ENCODE measurements at regions not wholly inside any gene's neighbourhood (a gene's known extent, or its start where the extent isn't known, plus 50 kb on each side); places are given as distances from the start of the nearest gene placed in this dataset.

DNA sequence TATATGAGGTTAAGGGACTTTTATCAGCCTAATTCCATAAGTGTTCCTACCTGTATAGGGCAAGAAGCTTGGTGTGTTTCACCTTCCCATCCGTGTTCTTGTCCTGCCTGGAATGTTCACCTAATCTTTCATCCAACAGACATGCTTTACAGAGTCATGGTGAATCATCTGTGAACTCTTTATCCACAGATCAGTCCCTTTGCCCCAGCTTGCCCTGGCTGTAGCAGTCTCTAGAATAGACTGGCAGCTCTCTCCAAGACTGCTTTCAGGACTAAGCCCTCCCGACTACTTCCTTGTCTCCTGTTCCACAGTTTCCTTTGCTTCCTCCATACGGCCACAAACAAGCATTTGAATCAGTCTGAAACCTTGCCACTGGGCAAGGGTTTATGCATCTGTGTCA, 177.9 kb upstream of the IL15 start:
- H3K36me3 ChIP-seq = no peaks in the 10 kb centered on the region
- intact Hi-C loops (cut with DNase I) = no loop called here
- H3K27me3 ChIP-seq = no peaks in the 10 kb centered on the region
- H3K27ac ChIP-seq = no peak overlapping the region
- WGBS, 2 donors = 74 to 78% methylated on average over 3 of the region's 3 CpGs
- ATAC-seq = no peak
- no peak overlapping the region for H3K4me3 ChIP-seq
- DNase-seq = no peak
- H3K9me3 ChIP-seq = no peaks in the 10 kb centered on the region
- TF ChIP-seq, protein P1, sequence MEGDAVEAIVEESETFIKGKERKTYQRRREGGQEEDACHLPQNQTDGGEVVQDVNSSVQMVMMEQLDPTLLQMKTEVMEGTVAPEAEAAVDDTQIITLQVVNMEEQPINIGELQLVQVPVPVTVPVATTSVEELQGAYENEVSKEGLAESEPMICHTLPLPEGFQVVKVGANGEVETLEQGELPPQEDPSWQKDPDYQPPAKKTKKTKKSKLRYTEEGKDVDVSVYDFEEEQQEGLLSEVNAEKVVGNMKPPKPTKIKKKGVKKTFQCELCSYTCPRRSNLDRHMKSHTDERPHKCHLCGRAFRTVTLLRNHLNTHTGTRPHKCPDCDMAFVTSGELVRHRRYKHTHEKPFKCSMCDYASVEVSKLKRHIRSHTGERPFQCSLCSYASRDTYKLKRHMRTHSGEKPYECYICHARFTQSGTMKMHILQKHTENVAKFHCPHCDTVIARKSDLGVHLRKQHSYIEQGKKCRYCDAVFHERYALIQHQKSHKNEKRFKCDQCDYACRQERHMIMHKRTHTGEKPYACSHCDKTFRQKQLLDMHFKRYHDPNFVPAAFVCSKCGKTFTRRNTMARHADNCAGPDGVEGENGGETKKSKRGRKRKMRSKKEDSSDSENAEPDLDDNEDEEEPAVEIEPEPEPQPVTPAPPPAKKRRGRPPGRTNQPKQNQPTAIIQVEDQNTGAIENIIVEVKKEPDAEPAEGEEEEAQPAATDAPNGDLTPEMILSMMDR (IDR thresholded peaks at IDR 0.05) = no peak
- no peak for FAIRE-seq
- no peaks in the 10 kb centered on the region for H3K4me1 ChIP-seq

DNA sequence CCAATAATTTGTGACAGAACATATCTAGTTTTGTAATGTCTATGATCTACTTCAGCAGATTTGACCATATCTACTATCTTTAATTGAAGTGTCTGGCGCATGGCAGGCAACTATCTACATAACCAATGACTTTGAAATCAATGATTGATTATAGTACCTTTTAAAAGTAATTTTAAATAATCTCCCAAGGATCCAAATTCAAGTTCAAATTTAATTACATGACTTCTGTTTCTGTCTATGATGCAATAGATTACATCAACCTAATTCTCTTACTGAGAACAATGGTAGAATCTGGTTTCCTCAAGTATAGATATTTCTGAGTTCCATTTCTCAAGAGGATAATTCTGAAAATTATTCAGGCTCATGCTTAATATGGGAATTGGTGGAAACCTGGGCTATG, 177.4 kb upstream of the IL15 start:
- no peaks in the 10 kb centered on the region for H3K36me3 ChIP-seq
- no peaks in the 10 kb centered on the region for H3K4me1 ChIP-seq
- DNase-seq = no peak
- H3K9me3 ChIP-seq = no peaks in the 10 kb centered on the region
- H3K27me3 ChIP-seq = no peaks in the 10 kb centered on the region
- 95 to 96% methylated on average over 1 of the region's 1 CpG for WGBS, 2 donors
- H3K27ac ChIP-seq = no peak overlapping the region
- no peak for ATAC-seq
- no peak for FAIRE-seq
- intact Hi-C loops (cut with DNase I) = no loop called here
- H3K4me3 ChIP-seq = no peak overlapping the region
- TF ChIP-seq, protein P1 (IDR thresholded peaks at IDR 0.05) = no peak

DNA sequence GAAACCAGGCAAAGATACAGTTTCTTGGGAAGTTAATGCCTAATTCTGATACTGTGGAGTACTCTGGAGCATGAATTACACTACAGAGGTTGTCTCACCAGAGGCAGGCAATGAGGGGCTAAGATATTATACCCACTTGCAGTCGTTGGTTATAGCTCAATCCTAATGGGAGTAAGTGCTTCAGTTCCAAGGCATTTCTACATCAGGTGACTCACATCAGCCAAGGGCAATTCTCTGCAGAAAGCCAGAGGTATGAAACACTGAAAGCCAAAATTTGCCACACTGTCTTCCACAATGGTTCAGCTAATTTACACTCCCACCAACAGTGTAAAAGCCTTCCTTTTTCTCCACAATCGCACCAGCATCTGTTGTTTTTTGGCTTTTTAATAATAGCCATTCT, 174.0 kb upstream of the IL15 start:
- H3K27ac ChIP-seq = no peak overlapping the region
- DNase-seq (no peak), FAIRE-seq (no peak), ATAC-seq (no peak)
- WGBS, 2 donors = 78 to 83% methylated on average over 2 of the region's 2 CpGs
- no peaks in the 10 kb centered on the region for H3K36me3 ChIP-seq
- no peaks in the 10 kb centered on the region for H3K4me1 ChIP-seq
- H3K4me3 ChIP-seq = no peak overlapping the region
- H3K9me3 ChIP-seq = no peaks in the 10 kb centered on the region
- TF ChIP-seq, protein P1 (IDR thresholded peaks at IDR 0.05) = no peak
- no peaks in the 10 kb centered on the region for H3K27me3 ChIP-seq
- intact Hi-C loops (cut with DNase I) = no loop called here

DNA sequence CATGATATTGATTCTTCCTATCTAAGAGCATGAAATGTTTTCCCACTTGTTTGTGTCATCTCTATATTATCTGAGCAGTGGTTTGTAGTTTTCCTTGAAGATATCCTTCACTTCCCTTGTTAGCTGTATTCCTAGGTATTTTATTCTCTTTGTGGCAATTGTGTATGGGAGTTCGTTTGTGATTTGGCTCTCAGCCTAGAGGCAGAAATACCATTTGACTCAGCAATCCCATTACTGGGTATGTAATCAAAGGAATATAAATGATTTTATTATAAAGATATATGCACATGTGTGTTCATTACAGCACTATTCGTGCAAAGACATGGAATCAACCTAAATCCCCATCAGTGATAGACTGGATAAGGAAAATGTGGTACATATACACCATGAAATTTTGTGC, 172.7 kb upstream of the IL15 start:
- H3K27ac ChIP-seq = no peak overlapping the region
- no peaks in the 10 kb centered on the region for H3K4me1 ChIP-seq
- 57 to 73% methylated on average over 2 of the region's 2 CpGs for WGBS, 2 donors
- no peak overlapping the region for H3K4me3 ChIP-seq
- H3K9me3 ChIP-seq = no peaks in the 10 kb centered on the region
- no peaks in the 10 kb centered on the region for H3K27me3 ChIP-seq
- no peaks in the 10 kb centered on the region for H3K36me3 ChIP-seq
- TF ChIP-seq, protein P1 (IDR thresholded peaks at IDR 0.05) = no peak
- DNase-seq = no peak
- no peak for FAIRE-seq
- intact Hi-C loops (cut with DNase I) = no loop called here
- ATAC-seq = no peak

DNA sequence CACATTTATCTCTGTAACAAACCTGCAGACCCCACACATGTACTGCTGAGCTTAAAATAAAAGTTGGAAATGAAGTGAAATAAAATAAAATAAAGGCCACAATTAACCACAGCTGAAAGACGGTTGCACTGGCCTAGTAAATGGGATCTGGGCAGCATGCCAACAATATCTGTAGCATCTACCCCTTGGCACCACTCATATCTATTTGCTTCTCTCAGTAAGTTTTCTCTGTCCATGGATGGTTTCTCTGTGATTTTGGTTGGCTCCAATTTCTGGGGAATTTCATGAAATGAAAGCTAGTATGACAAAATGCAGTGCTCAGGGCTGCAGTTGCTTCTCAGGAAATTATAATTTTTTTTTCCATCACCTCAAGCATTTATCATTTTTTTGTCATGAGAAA, 172.0 kb upstream of the IL15 start:
- DNase-seq = no peak
- Histone ChIP-seq H3K4me3 (no peak overlapping the region), H3K27me3 (no peaks in the 10 kb centered on the region), H3K9me3 (no peaks in the 10 kb centered on the region), H3K4me1 (no peaks in the 10 kb centered on the region), H3K27ac (no peak overlapping the region), H3K36me3 (no peaks in the 10 kb centered on the region)
- 53 to 67% methylated on average over 1 of the region's 1 CpG for WGBS, 2 donors
- intact Hi-C loops (cut with DNase I) = no loop called here
- no peak for FAIRE-seq
- TF ChIP-seq, protein P1 (IDR thresholded peaks at IDR 0.05) = no peak
- ATAC-seq = no peak
